IMR-90 (cell line): ENCODE measurements at regions not wholly inside any gene's neighbourhood (a gene's known extent, or its start where the extent isn't known, plus 50 kb on each side); places are given as distances from the start of the nearest gene placed in this dataset.

Experiments used
- ATAC-seq: fragments of 200-7000 bp; cut with Tn5 transposase; 2 replicates; pipeline ENCODE4 v1.9.1; 2020; ENCODE audit warnings: low read depth, mild to moderate bottlenecking, moderate library complexity
- BruUV-seq: library from RNA; stranded (reverse); fragments of 400-500 nt; replicated peaks from 2 replicates; lab custom pipeline; 2021; lab: Mats Ljungman, UMichigan
- CTCF ChIA-PET: fragments of 300-600 bp; formaldehyde crosslinking; extraction: SDS; loops from one replicate; lab custom pipeline; 2021; ENCODE audit warnings: antibody characterized with exemption; lab: Yijun Ruan, JAX
- POLR2A ChIA-PET: fragments of 300-600 bp; sonication (Branson Sonifier 250); formaldehyde crosslinking; loops from one replicate; lab custom pipeline; 2022; ENCODE audit warnings: antibody characterized with exemption; ENCODE audit not compliant: unreplicated experiment; lab: Charles Lee
- DNase-seq: peaks from one replicate; pipeline ENCODE4 v3.0.0; 2013
- H2AFZ ChIP-seq: replicated peaks from 2 replicates; pipeline ENCODE3; 2013; ENCODE audit warnings: low read length, mild to moderate bottlenecking; ENCODE audit not compliant: poor library complexity
- H2AK5ac ChIP-seq: 2 replicates; pipeline ENCODE4 v1.6.1; 2013; ENCODE audit warnings: low read depth, low read length, inconsistent platforms
- H2AK9ac ChIP-seq: replicated peaks from 2 replicates; pipeline ENCODE3; 2013; ENCODE audit warnings: mild to moderate bottlenecking, low read depth, low read length, moderate library complexity; ENCODE audit not compliant: poor library complexity
- H2BK120ac ChIP-seq: 2 replicates; pipeline ENCODE4 v1.6.1; 2013; ENCODE audit warnings: low read depth, low read length, inconsistent platforms
- H2BK15ac ChIP-seq: 3 replicates; pipeline ENCODE4 v1.6.1; 2013; ENCODE audit warnings: low read depth, low read length, inconsistent platforms
- H2BK20ac ChIP-seq: 2 replicates; pipeline ENCODE4 v1.6.1; 2013; ENCODE audit warnings: low read depth, mild to moderate bottlenecking, inconsistent platforms, low read length, moderate library complexity
- H2BK5ac ChIP-seq: 2 replicates; pipeline ENCODE4 v1.6.1; 2013; ENCODE audit warnings: mild to moderate bottlenecking, low read depth, low read length, inconsistent platforms; ENCODE audit not compliant: poor library complexity, severe bottlenecking
- H3K14ac ChIP-seq: replicated peaks from 2 replicates; pipeline ENCODE4 v1.6.1; 2013; ENCODE audit warnings: low read depth, low read length, inconsistent platforms
- H3K18ac ChIP-seq: 2 replicates; pipeline ENCODE4 v1.6.1; 2013; ENCODE audit warnings: low read depth, low read length, control low read depth
- H3K23ac ChIP-seq: 2 replicates; pipeline ENCODE4 v1.6.1; 2013; ENCODE audit warnings: low read depth, low read length, inconsistent platforms
- H3K27ac ChIP-seq: 2 replicates; pipeline ENCODE4 v1.5.1; 2013; ENCODE audit warnings: mild to moderate bottlenecking, control low read depth, low read length; ENCODE audit not compliant: insufficient read depth
- H3K27me3 ChIP-seq: 2 replicates; pipeline ENCODE4 v1.6.1; 2013; ENCODE audit warnings: low read length; ENCODE audit not compliant: control insufficient read depth, insufficient read depth
- H3K36me3 ChIP-seq: 2 replicates; pipeline ENCODE4 v1.6.1; 2013; ENCODE audit warnings: low read length, mixed read lengths; ENCODE audit not compliant: control insufficient read depth, insufficient read depth
- H3K4ac ChIP-seq: 2 replicates; pipeline ENCODE4 v1.6.1; 2013; ENCODE audit warnings: low read depth, low read length, inconsistent platforms
- H3K4me1 ChIP-seq: 2 replicates; pipeline ENCODE4 v1.6.1; 2013; ENCODE audit warnings: low read length, mixed read lengths; ENCODE audit not compliant: control insufficient read depth, insufficient read depth
- H3K4me2 ChIP-seq: 2 replicates; pipeline ENCODE4 v1.6.1; 2013; ENCODE audit warnings: low read depth, mild to moderate bottlenecking, control low read depth, low read length, moderate library complexity
- H3K4me3 ChIP-seq: 2 replicates; pipeline ENCODE4 v1.5.1; 2013; ENCODE audit warnings: low read depth, mild to moderate bottlenecking, control low read depth, low read length, moderate library complexity; ENCODE audit not compliant: insufficient read depth
- H3K56ac ChIP-seq: 2 replicates; pipeline ENCODE4 v1.6.1; 2013; ENCODE audit warnings: low read length, inconsistent platforms; ENCODE audit not compliant: insufficient read depth; ENCODE audit errors: extremely low read depth
- H3K79me1 ChIP-seq, 2 experiments: 2 replicates each; pipeline ENCODE4 v1.6.1; 2013; ENCODE audit warnings: low read length in 2 of 2, inconsistent platforms in 1 of 2, low read depth in 1 of 2
- H3K9ac ChIP-seq: 2 replicates; pipeline ENCODE4 v1.6.1; 2013; ENCODE audit warnings: low read depth, low read length, control low read depth
- H3K9me1 ChIP-seq: 2 replicates; pipeline ENCODE4 v1.6.1; 2013; ENCODE audit warnings: low read length, inconsistent platforms; ENCODE audit not compliant: insufficient read depth
- H3K9me3 ChIP-seq: 2 replicates; pipeline ENCODE4 v1.6.1; 2013; ENCODE audit warnings: low read length; ENCODE audit not compliant: control insufficient read depth, insufficient read depth
- H4K20me1 ChIP-seq: 2 replicates; pipeline ENCODE4 v1.6.1; 2013; ENCODE audit warnings: low read length, inconsistent platforms; ENCODE audit not compliant: insufficient read depth
- H4K5ac ChIP-seq: 2 replicates; pipeline ENCODE4 v1.6.1; 2013; ENCODE audit warnings: mild to moderate bottlenecking, low read depth, low read length, control low read depth
- H4K8ac ChIP-seq, 2 experiments: 2 replicates each; pipeline ENCODE4 v1.6.1; 2013; ENCODE audit warnings: low read depth in 2 of 2, low read length in 2 of 2, control low read depth in 1 of 2, inconsistent platforms in 1 of 2
- H4K91ac ChIP-seq: 2 replicates; pipeline ENCODE4 v1.6.1; 2013; ENCODE audit warnings: low read depth, low read length, inconsistent platforms; ENCODE audit not compliant: insufficient read depth
- BHLHE40 ChIP-seq: fragments of 150-350 bp; IDR thresholded peaks from 2 replicates; pipeline ENCODE4 v1.6.1; 2016; ENCODE audit warnings: mild to moderate bottlenecking, low read depth, low read length
- CEBPB ChIP-seq: IDR thresholded peaks from 2 replicates; pipeline ENCODE4 v1.6.1; 2012; ENCODE audit warnings: low read depth, low read length, improper control_type of control experiment
- CHD1 ChIP-seq: IDR thresholded peaks from 2 replicates; pipeline ENCODE4 v1.6.1; 2012; ENCODE audit warnings: low read depth, low read length, improper control_type of control experiment
- FOS ChIP-seq: fragments of 150-350 bp; IDR thresholded peaks from 2 replicates; pipeline ENCODE4 v1.6.1; 2016; ENCODE audit warnings: low read depth, low read length
- MAFK ChIP-seq: IDR thresholded peaks from 2 replicates; pipeline ENCODE4 v1.6.1; 2012; ENCODE audit warnings: low read depth, low read length, improper control_type of control experiment
- MAZ ChIP-seq: IDR thresholded peaks from 2 replicates; pipeline ENCODE4 v1.6.1; 2012; ENCODE audit warnings: low read depth, mild to moderate bottlenecking, low read length, improper control_type of control experiment, moderate library complexity, borderline replicate concordance
- MXI1 ChIP-seq: IDR thresholded peaks from 2 replicates; pipeline ENCODE4 v1.6.1; 2012; ENCODE audit warnings: low read depth, mild to moderate bottlenecking, low read length, moderate library complexity, borderline replicate concordance
- NFE2L2 ChIP-seq: fragments of 150-350 bp; IDR thresholded peaks from 2 replicates; pipeline ENCODE4 v1.6.1; 2016; ENCODE audit warnings: low read depth, mild to moderate bottlenecking, low read length
- POLR2A ChIP-seq: IDR thresholded peaks from 2 replicates; pipeline ENCODE4 v1.6.1; 2012; ENCODE audit warnings: mild to moderate bottlenecking, low read depth, low read length
- RAD21 ChIP-seq: IDR thresholded peaks from 2 replicates; pipeline ENCODE4 v1.6.1; 2012; ENCODE audit warnings: low read length, improper control_type of control experiment
- RCOR1 ChIP-seq: IDR thresholded peaks from 2 replicates; pipeline ENCODE4 v1.6.1; 2012; ENCODE audit warnings: mild to moderate bottlenecking, low read length, improper control_type of control experiment; ENCODE audit not compliant: insufficient replicate concordance
- RFX5 ChIP-seq: IDR thresholded peaks from 2 replicates; pipeline ENCODE4 v1.8.0; 2012; ENCODE audit warnings: low read depth, mild to moderate bottlenecking, low read length, moderate library complexity
- SMC3 ChIP-seq: fragments of 150-350 bp; IDR thresholded peaks from 2 replicates; pipeline ENCODE4 v1.6.1; 2016; ENCODE audit warnings: low read depth, mild to moderate bottlenecking, antibody characterized with exemption, low read length, moderate library complexity
- WGBS, 2 experiments: methylation state at CpG; one replicate each; pipeline versions ENCODE4 v1.1.5 to v1.1.7; 2013; ENCODE audit warnings: missing lambda C conversion rate in 2 of 2; ENCODE audit not compliant: insufficient read length in 1 of 2; ENCODE audit errors: extremely low coverage in 2 of 2; 5-methylcytosine and 5-hydroxymethylcytosine counted together
- dilution Hi-C: fragments of 300-500 bp; cut with HindIII; formaldehyde crosslinking; loops from one replicate; pipeline ENCODE4 v1.14.3; 2018; ENCODE audit warnings: low sequenced_read_pairs; ENCODE audit not compliant: unreplicated experiment
- in situ Hi-C: fragments of 300-500 bp; cut with MboI; formaldehyde crosslinking; loops from 3 replicates; pipeline ENCODE4 v1.14.3; 2019; ENCODE audit warnings: low sequenced_read_pairs, inconsistent platforms, mixed read lengths
- intact Hi-C: fragments of 100-400 bp; cut with micrococcal nuclease; formaldehyde crosslinking; loops from 2 replicates; pipeline ENCODE4 v1.10.0; 2022
- TF ChIP-seq, protein P1 (sequence below): fragments of 150-350 bp; IDR thresholded peaks from 2 replicates; pipeline ENCODE4 v1.6.1; 2016; ENCODE audit warnings: low read depth, mild to moderate bottlenecking, low read length, moderate library complexity, borderline replicate concordance
- TF ChIP-seq, protein P2 (sequence below): conservative IDR thresholded peaks from 2 replicates; pipeline ENCODE4 v1.5.1; 2012; ENCODE audit warnings: mild to moderate bottlenecking, low read depth, low read length, improper control_type of control experiment
- TF ChIP-seq, protein P3 (sequence below): fragments of 150-350 bp; IDR thresholded peaks from 2 replicates; pipeline ENCODE4 v1.6.1; 2017; ENCODE audit warnings: mild to moderate bottlenecking, antibody characterized with exemption, low read length, low read depth

GRCh38 chr2:79292239-79292957 is 132.8 kb upstream of the REG3A start:
- dilution Hi-C loops (no loop called here), intact Hi-C loops (no loop called here), in situ Hi-C loops (no loop called here)
- H3K36me3 ChIP-seq: no peaks in the 10 kb centered on the region
- CTCF ChIA-PET: no interaction called here
- H3K56ac ChIP-seq: no peak overlapping the region
- no peaks in the 10 kb centered on the region for H4K20me1 ChIP-seq
- H4K5ac ChIP-seq: no peak overlapping the region
- no peaks in the 10 kb centered on the region for H3K9me1 ChIP-seq
- POLR2A ChIA-PET: no interaction called here
- no peak overlapping the region for H3K4me3 ChIP-seq
- no peak overlapping the region for H2BK120ac ChIP-seq
- H2BK20ac ChIP-seq: no peak overlapping the region
- H4K8ac ChIP-seq: no peak overlapping the region
- H4K91ac ChIP-seq: no peak overlapping the region
- H2AK9ac ChIP-seq: no peak overlapping the region
- H2AK5ac ChIP-seq: no peak overlapping the region
- no peak for DNase-seq
- TF ChIP-seq CEBPB (no peak), NFE2L2 (no peak), BHLHE40 (no peak), RCOR1 (no peak), MAZ (no peak), CHD1 (no peak), SMC3 (no peak), RFX5 (no peak), MXI1 (no peak), RAD21 (no peak), FOS (no peak), POLR2A (no peak), MAFK (no peak)
- TF ChIP-seq, protein P1, sequence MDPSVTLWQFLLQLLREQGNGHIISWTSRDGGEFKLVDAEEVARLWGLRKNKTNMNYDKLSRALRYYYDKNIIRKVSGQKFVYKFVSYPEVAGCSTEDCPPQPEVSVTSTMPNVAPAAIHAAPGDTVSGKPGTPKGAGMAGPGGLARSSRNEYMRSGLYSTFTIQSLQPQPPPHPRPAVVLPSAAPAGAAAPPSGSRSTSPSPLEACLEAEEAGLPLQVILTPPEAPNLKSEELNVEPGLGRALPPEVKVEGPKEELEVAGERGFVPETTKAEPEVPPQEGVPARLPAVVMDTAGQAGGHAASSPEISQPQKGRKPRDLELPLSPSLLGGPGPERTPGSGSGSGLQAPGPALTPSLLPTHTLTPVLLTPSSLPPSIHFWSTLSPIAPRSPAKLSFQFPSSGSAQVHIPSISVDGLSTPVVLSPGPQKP: no peak
- TF ChIP-seq, protein P2, sequence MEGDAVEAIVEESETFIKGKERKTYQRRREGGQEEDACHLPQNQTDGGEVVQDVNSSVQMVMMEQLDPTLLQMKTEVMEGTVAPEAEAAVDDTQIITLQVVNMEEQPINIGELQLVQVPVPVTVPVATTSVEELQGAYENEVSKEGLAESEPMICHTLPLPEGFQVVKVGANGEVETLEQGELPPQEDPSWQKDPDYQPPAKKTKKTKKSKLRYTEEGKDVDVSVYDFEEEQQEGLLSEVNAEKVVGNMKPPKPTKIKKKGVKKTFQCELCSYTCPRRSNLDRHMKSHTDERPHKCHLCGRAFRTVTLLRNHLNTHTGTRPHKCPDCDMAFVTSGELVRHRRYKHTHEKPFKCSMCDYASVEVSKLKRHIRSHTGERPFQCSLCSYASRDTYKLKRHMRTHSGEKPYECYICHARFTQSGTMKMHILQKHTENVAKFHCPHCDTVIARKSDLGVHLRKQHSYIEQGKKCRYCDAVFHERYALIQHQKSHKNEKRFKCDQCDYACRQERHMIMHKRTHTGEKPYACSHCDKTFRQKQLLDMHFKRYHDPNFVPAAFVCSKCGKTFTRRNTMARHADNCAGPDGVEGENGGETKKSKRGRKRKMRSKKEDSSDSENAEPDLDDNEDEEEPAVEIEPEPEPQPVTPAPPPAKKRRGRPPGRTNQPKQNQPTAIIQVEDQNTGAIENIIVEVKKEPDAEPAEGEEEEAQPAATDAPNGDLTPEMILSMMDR: no peak
- TF ChIP-seq, protein P3, sequence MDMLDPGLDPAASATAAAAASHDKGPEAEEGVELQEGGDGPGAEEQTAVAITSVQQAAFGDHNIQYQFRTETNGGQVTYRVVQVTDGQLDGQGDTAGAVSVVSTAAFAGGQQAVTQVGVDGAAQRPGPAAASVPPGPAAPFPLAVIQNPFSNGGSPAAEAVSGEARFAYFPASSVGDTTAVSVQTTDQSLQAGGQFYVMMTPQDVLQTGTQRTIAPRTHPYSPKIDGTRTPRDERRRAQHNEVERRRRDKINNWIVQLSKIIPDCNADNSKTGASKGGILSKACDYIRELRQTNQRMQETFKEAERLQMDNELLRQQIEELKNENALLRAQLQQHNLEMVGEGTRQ: no peak
- no peak for ATAC-seq
- H3K9ac ChIP-seq: no peak overlapping the region
- no peak overlapping the region for H3K4me2 ChIP-seq
- BruUV-seq: no TSS peak
- no peak overlapping the region for H3K23ac ChIP-seq
- H3K14ac ChIP-seq: no peak overlapping the region
- no peak overlapping the region for H2BK5ac ChIP-seq
- H3K18ac ChIP-seq: no peak overlapping the region
- no peak overlapping the region for H3K4ac ChIP-seq
- H2BK15ac ChIP-seq: no peak overlapping the region
- no peaks in the 10 kb centered on the region for H3K27me3 ChIP-seq
- H3K79me1 ChIP-seq: no peaks in the 10 kb centered on the region
- no CpG with 5 or more reads among the region's 1 CpG for WGBS, 2 experiments
- no peaks in the 10 kb centered on the region for H3K4me1 ChIP-seq
- no peak overlapping the region for H2AFZ ChIP-seq
- peaks cover 6% of the 10 kb centered on the region for H3K9me3 ChIP-seq
- H3K27ac ChIP-seq: no peak overlapping the region
